CD4-positive, alpha-beta T cell treated with Interferon alpha-2 for 1 hour (primary cell): ENCODE measurements at regions not wholly inside any gene's neighbourhood (a gene's known extent, or its start where the extent isn't known, plus 50 kb on each side); places are given as distances from the start of the nearest gene placed in this dataset.

Source experiments
- DNase-seq, 2 donors: peaks; one replicate each; pipeline ENCODE4 v3.0.0-alpha.2; 2020 to 2022

DNA sequence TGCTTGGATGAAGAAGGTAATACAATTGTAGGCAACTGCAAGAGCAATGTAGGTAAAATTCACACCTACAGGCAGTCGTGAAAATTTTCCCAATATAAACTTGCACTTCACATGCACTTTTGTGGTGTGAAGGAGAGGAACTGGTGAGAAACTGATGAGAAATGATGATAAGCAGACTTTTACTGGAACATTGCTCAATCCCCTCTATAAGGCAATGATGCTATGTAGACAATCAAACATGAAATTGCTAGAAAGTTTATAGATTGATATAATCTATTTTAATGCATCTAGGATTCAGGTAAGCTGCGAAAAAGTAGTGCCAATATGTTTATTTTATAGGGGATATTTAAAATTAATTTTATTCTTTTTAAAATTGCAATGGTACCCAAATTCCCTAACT lies 802.2 kb downstream of the KCNT2 start:
- no peak for DNase-seq

DNA sequence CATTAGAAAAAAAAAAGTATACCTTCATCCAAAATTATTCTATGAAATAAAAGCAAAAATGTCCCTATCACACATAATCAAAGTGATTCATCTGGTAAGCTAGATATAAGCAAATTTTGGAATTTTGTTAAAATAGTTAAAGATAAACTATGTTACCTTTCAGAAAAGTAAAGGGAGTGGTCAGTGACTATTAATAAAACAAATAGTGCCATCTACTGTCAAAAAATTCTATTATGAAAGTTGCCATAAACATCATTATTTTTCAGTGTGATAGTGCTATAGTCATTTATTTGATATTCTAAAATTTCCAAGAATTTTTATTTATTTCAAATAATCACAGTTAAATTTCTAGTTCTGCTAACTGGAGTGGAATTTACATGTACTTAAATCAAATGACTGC lies 803.7 kb downstream of the KCNT2 start:
- no peak for DNase-seq

DNA sequence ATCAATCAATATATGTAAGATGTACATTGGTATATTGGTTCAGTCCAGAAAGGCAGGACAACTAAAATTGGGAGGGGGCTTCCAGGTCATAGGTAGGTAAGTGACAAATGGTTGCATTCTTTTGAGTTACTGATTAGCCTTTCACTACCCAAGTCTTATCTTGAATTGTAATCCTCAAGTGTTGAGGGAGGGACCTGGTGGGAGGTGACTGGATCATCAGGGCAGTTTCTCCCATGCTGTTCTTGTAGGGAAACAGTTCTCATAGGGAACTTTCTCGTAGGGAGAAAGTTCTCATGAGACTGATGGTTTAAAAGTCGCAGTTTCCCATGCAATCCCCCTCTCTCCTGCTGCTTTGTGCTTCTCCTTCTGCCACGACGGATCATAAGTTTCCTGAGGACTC lies 809.2 kb downstream of the KCNT2 start:
- DNase-seq = no peak

- DNase-seq = no peak
Observed at GRCh38 chr1:195794225-195794624, 814.0 kb downstream of the KCNT2 start.

GRCh38 chr1:195791796-195792195 lies 816.4 kb downstream of the KCNT2 start:
- no peak for DNase-seq

GRCh38 chr1:195790514-195791168 lies 817.6 kb downstream of the KCNT2 start:
- no peak for DNase-seq

DNA sequence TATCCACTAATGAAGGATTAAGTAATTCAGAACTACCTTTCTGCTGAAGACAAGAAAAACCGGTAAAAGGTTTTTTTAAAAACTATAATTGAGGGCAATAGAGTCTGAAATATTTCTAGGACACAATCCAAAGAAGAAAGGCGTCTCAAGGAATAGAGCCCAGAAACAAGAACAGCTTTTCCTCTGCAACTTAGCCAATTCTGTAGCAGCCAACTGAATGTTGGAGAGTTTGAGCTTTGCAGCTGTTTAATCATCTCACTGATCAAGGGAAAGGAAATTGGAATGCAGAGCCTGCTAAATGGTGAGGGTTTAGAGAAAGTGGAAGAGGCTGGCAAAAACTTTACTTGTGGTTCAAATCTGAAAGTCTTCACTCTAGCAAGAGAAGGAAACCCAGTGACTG lies 818.9 kb downstream of the KCNT2 start:
- DNase-seq = no peak

DNA sequence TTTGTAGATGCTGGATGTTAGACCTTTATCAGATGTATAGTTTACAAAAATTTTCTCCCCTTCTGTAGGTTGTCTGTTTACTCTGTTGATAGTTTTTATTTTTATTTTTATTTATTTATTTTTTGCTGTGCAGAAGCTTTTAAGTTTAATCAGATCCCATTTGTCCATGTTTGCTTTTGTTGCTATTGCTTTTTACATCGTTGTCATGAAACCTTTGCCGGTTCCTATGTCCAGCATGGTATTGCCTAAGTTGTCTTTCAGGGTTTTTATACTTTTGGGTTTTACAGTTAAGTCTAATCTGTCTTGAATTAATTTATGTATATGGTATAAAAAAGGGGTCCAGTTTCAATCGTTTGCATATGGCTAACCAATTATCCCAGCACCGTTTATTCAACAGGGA lies 819.5 kb downstream of the KCNT2 start:
- no peak for DNase-seq

DNA sequence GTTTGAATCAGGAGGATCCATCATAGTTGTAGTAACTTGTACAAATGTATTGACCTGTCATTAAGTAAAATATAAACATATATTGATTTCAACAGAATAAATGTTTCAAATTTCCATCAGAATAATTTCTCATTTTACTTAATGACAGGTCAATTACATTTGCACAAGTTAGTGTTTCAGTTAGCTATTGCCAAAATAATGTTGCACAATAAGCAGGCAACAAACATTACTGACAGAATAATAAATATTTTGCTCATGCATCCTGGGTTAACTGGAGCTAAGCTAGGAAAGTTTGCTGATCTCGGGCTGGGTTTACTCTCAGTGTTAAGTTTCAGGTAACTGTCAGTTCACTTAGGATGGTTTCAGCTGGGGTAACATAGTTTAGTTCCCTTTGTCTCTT lies 822.4 kb downstream of the KCNT2 start:
- no peak for DNase-seq

DNA sequence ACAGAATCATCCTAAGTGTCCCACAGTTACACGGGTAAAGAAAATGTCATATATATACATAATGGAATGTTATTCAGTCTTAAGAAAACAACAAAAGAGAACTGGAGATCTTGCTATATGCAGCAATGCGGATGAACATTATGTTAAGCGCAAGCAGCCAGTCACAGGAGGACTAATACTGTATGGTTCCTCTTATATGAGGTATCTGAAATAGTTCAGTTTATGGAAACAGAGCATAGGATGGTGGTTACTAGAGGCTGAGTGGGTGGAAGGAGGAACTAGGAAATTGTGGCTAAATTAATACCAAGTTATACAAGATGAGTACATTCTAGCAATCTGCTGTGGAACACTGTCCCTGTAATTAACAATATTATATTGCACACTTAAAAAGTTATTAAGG lies 834.3 kb downstream of the KCNT2 start:
- DNase-seq = no peak

- DNase-seq = no peak
Observed at GRCh38 chr1:195769461-195769860, 838.8 kb downstream of the KCNT2 start.

DNA sequence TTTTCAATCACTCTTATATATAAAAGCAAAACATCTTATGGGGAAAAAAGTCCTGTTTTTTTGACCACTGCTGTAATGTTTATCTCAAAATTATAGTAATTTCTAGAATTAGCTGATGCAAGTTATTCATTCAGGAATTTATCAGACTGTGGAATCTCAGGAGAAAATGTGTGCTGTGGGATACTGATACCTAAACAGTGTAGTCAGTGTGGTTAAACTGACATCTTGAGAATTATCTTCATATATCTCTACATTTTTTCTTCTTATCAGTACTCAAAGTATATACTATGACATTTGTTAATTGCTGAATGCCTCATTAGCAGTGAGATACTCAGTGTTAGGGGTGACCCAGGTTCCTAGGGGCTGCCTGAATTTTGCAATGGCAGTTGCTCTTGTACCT lies 839.3 kb downstream of the KCNT2 start:
- DNase-seq = no peak

GRCh38 chr1:195768377-195768776 lies 839.9 kb downstream of the KCNT2 start:
- no peak for DNase-seq

DNA sequence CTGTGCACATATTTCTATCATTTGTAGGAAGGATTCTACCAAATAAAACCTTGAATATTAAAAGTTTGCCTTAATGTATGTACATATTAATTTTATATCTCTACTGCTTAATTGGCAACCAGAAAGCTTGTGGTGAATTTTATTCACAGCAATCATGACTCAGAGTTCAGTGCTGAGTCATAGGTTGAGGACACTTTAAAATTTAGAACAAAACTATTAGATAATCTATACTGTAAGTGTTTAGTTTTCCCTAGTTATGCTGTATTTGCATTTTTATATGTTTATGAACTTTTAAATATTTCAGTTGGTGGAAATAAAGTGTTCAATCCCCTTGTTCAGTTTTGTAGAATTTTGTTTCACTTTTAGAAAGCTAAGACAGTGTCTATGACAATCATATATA lies 841.5 kb downstream of the KCNT2 start:
- DNase-seq = no peak

GRCh38 chr1:195765099-195765498 lies 843.1 kb downstream of the KCNT2 start:
- no peak for DNase-seq

- DNase-seq = no peak
Observed at GRCh38 chr1:195763907-195764374, 844.3 kb downstream of the KCNT2 start.

DNA sequence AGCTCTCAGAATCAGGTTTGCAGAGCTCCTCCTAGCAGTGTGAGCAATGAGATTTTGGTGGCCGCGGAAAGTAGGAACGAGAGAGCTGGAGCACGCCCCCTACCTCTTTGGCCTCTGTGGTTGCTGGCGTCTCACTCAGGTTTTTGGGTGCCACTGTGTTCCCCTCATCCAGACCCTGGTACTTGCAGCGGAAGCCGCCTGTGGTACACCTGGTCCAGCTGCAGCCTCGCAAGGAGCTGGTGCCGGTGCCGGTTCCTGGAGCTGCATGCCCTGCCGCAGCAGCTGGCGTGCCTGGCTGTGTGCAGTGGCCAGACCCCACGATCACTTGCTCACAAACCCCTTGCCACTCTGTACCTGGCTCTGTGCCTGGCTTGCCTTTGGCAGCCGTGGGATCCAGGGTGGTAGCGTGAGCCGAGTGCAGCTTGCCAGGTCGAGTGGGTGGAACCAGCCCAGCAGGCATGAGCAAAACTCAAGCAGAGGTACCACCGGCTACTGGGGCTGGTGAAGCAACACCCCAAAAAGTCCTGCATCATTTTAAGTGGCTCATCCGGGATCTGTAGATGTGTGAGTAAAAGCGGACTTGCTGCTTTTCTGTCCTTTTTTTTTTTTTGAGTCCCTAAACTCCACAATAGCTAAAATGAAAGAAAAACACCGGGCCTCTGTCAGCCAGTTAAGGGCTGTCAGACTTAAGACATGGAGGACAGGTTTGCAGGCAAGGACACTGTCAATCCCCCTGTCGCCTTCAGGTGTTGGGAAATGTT lies 844.9 kb downstream of the KCNT2 start:
- no peak for DNase-seq

DNA sequence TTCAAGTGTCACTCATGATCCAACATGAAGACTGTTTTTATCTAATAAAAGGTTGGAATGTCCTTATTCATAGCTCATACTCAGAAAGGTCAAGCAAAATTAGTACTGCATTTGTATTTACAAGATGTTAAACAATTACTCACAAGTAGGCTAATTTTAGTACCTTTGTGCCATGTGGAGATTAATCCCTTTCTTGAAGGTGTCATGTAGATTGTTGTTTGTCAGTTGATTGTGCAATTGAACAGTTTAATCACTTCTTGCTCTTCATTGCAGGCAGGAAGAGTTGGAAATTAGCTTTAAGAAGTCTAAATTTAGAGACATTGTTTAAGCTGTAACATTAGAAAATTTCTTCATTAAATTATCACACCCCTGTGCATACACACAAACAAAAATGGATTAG lies 847.1 kb downstream of the KCNT2 start:
- no peak for DNase-seq

GRCh38 chr1:195756109-195756508 lies 852.1 kb downstream of the KCNT2 start:
- DNase-seq = no peak

DNA sequence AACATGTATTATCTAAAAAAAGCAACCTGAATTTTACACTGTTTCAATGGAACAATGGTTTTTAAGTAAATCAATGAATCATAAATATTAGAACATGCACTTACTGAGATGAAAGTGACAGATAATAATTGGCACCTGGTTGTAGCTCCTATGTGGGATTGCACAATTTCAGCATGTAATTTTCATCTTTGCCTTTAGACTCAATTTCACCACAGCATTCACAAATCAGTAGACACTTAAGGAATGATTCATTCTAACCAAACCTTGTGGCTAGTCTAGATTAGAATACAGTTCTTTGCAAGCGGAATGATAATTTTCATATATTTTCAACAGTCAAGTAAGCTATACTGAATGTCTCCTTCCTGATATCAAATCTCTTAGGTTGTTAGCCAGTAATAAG lies 853.4 kb downstream of the KCNT2 start:
- DNase-seq = no peak

DNA sequence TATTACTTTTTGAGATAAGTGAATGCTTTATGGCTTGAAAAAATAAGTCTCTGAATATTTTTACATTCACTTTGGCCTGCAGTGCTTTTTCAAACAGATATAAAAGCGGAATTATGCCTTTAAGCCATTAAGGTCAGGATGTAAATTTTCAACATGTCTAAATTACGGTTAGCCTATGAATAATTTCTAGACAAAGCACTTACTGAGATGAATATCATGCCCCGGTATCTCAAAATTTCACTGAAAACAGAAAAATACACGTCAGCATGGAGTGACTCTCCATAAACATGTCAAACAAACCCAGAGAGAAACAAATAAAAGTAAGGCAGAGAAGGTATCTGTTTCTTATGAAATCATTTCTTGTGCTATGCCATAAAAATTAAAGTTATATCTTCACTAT lies 853.9 kb downstream of the KCNT2 start:
- DNase-seq = no peak

DNA sequence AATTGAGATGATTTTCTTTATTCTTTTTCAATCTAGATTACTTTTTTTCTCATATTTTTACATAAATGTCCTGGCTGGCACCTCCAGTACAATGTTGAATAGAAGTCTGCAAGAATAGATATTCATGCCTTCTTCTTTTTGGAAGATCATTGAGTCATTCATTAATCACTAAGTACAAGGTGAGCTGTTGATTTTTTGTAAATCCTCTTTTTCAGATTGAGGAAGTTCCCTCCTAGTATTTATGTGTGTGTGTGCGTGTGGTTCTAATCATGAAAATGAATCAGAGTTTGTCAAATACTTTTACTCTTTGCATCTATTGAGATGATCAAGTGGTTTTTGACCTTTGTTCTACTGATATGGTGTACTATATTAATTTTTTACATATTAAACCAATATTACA lies 859.3 kb downstream of the KCNT2 start:
- no peak for DNase-seq

- DNase-seq = no peak
Observed at GRCh38 chr1:195745189-195746010, 862.8 kb downstream of the KCNT2 start.

DNA sequence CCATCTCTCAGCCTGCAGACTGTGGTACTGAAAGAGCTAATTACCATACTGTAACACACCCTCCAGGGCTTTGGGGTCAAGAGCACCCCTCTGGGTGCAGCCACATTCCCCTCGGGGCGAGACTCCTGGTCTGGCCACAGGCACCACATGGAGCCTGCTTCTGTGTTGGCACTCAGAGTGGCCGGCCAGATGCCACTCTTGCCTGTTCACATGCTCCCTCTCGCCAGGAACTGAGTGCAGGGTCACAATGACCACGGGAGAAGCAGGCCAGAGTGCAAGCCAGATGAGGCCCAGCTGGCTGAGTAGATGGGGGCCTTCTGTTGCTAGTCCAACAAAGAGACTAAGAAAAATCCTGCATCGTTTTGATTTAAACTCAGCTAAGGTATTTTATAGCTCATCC lies 864.0 kb downstream of the KCNT2 start:
- DNase-seq = no peak
